ENCODE measurements at regions not wholly inside any gene's neighbourhood (a gene's known extent, or its start where the extent isn't known, plus 50 kb on each side); places are given as distances from the start of the nearest gene placed in this dataset.
"Not testable (repeated sequence)": the region's sequence is repeated elsewhere in the genome, so short reads cannot be mapped to it uniquely, and the experiment has no call there.

DNA sequence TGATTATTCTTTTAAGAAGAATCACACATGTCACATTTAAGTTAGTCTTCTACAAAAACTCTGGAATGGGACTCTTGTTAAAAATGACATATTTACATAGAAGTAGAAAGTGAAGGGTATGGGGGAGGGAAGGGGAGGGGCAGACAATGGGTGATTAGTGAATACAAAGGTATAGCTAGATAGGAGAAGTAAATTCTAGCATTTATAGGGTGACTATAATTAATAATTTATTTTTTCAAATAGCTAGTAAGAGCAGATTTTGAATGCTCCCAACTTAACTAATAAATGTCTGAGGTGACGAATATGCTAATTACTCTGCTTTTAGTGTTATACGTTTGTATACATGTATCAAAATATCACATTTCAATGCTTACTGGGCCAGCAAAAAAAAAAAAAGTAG lies 59.4 kb downstream of the BLTP3B start:
- Mint-ChIP-seq H3K4me3 (no peak overlapping the region), H3K9me3 (peaks cover 26% of the 10 kb centered on the region), H3K4me1 (no peaks in the 10 kb centered on the region), H3K36me3 (ENCODE audit: low read depth) (peaks cover 78% of the 10 kb centered on the region), H3K27ac (no peak overlapping the region), H3K27me3 (no peaks in the 10 kb centered on the region)
- ATAC-seq: no peak
- DNase-seq: no peak

GRCh38 chr12:100078777-100079176 lies 63.9 kb downstream of the BLTP3B start:
- not testable (repeated sequence) for H3K27ac Mint-ChIP-seq, H3K27me3 Mint-ChIP-seq, H3K4me3 Mint-ChIP-seq, ATAC-seq, H3K4me1 Mint-ChIP-seq, DNase-seq
- Mint-ChIP-seq H3K36me3 (ENCODE audit: low read depth) (peaks cover 78% of the 10 kb centered on the region), H3K9me3 (peaks cover 26% of the 10 kb centered on the region)

DNA sequence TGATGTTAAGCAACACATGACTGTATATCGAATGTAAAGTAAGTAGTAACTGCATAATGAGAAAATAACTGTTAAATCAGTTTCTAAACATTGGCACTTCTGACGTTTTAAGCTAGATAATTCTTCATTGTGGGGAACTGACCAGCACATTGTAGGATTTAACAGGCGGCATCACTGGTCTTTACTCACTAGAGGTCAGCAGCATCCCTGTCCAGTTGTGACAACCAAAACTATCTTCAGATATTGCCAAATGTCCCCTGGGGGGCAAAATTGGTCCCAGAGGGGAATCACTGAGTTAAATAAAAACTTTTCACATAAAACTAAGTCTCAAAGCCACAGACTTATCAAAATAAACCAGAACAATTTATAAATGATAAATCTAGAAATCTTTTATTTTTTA lies 65.3 kb downstream of the BLTP3B start:
- peaks cover 25% of the 10 kb centered on the region for H3K9me3 Mint-ChIP-seq
- no peak overlapping the region for H3K27ac Mint-ChIP-seq
- ATAC-seq (no peak), DNase-seq (no peak)
- no peaks in the 10 kb centered on the region for H3K27me3 Mint-ChIP-seq
- H3K36me3 Mint-ChIP-seq (ENCODE audit: low read depth): peaks cover 70% of the 10 kb centered on the region
- H3K4me3 Mint-ChIP-seq: no peak overlapping the region
- no peaks in the 10 kb centered on the region for H3K4me1 Mint-ChIP-seq

GRCh38 chr12:100075598-100075997 lies 67.1 kb downstream of the BLTP3B start:
- Mint-ChIP-seq H3K36me3 (ENCODE audit: low read depth) (peaks cover 62% of the 10 kb centered on the region), H3K4me3 (no peak overlapping the region), H3K9me3 (peaks cover 9% of the 10 kb centered on the region), H3K27me3 (no peaks in the 10 kb centered on the region), H3K27ac (no peak overlapping the region), H3K4me1 (no peaks in the 10 kb centered on the region)
- ATAC-seq (no peak), DNase-seq (no peak)

- DNase-seq (no peak), ATAC-seq (no peak)
- Mint-ChIP-seq H3K36me3 (ENCODE audit: low read depth) (peaks cover 74% of the 10 kb centered on the region), H3K27ac (no peak overlapping the region), H3K27me3 (no peaks in the 10 kb centered on the region), H3K4me3 (no peak overlapping the region), H3K4me1 (no peaks in the 10 kb centered on the region), H3K9me3 (peaks cover 32% of the 10 kb centered on the region)
These were observed 72.9 kb downstream of the BLTP3B start for GRCh38 chr12:100069795-100070194.

DNA sequence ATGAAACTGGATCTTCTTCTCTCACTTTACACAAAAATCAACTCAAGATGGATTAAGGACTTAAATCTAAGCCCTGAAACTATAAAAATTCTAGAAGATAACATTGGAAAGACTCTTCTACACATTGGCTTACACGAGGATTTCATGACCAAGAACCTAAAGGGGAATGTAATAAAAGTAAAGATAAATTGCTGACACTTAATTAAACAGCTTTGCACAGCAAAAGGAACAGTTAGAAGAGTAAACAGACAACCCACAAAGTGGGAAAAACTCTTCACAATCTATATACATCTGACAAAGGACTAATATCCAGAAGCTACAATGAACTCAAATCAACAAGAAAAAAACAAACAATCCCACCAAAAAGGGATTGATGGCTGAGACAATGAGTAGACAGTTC lies 74.4 kb downstream of the BLTP3B start:
- H3K9me3 Mint-ChIP-seq: peaks cover 38% of the 10 kb centered on the region
- no peaks in the 10 kb centered on the region for H3K27me3 Mint-ChIP-seq
- DNase-seq (no peak), ATAC-seq (no peak)
- H3K4me3 Mint-ChIP-seq: no peak overlapping the region
- no peak overlapping the region for H3K27ac Mint-ChIP-seq
- peaks cover 77% of the 10 kb centered on the region for H3K36me3 Mint-ChIP-seq (ENCODE audit: low read depth)
- H3K4me1 Mint-ChIP-seq: no peaks in the 10 kb centered on the region

DNA sequence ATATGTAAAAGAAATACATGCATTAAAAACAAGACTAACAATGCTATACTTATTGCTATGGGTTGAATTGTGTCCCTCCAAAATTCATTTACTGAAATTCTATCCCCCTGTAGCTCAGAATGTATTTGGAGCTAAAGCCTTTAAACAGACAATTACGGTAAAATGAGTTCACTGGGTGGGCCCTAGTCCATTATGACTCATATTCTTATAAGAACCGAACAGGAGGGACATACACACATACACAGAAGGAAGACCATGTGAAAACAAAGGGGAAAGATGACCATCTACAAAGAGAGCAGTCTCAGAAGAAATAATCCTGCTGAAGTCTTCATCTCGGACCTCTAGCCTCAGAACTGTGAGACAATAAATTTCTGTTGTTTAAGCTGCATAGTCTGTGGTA lies 77.1 kb upstream of the ANKS1B start:
- H3K9me3 Mint-ChIP-seq: peaks cover 18% of the 10 kb centered on the region
- H3K4me3 Mint-ChIP-seq: no peak overlapping the region
- H3K27ac Mint-ChIP-seq: no peak overlapping the region
- H3K36me3 Mint-ChIP-seq (ENCODE audit: low read depth): peaks cover 63% of the 10 kb centered on the region
- no peak for ATAC-seq
- no peaks in the 10 kb centered on the region for H3K4me1 Mint-ChIP-seq
- H3K27me3 Mint-ChIP-seq: no peaks in the 10 kb centered on the region
- no peak for DNase-seq

DNA sequence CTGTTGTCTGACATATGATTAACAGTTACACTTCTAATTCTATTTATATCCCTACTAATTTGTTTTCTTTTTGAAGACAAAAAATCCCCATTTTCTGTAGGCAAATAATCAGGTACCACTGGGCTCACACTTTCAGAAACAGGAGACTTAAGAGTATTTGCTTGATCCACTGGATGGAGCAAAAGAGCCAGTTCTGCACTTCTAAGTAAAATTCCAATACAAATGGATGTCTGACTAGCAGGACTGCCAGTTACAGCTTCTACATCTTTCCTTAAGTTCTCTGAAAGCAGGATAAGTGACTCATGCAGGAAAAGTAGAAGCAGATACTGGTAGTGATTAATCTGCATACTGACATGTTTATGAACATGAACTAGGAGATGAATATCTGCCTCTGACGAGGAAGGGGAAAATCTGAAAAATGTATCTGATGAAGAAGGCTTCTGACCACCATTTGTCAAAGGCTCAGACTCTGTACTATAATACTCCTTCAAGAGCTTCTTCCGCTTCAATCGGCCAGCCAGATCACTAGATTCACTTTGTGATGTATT lies 73.8 kb upstream of the ANKS1B start:
- Mint-ChIP-seq H3K27ac (no peak overlapping the region), H3K9me3 (no peaks in the 10 kb centered on the region), H3K36me3 (ENCODE audit: low read depth) (peaks cover 44% of the 10 kb centered on the region), H3K27me3 (no peaks in the 10 kb centered on the region), H3K4me1 (no peaks in the 10 kb centered on the region), H3K4me3 (no peak overlapping the region)
- ATAC-seq (no peak), DNase-seq (no peak)

DNA sequence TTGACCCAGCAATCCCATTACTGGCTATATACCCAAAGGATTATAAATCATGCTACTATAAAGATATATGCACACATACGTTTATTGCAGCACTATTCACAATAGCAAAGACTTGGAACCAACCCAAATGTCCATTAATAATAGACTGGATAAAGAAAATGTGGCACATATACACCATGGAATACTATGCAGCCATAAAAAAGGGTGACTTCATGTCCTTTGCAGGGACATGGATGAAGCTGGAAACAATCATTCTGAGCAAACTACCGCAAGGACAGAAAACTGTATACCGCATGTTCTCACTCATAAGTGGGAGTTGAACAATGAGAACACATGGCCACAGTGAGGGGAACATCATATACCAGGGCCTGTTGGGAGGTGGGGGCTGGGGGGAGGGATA lies 61.5 kb upstream of the ANKS1B start:
- peaks cover 83% of the 10 kb centered on the region for H3K36me3 Mint-ChIP-seq (ENCODE audit: low read depth)
- ATAC-seq, H3K27me3 Mint-ChIP-seq, H3K9me3 Mint-ChIP-seq, H3K27ac Mint-ChIP-seq, H3K4me3 Mint-ChIP-seq, DNase-seq, H3K4me1 Mint-ChIP-seq: not testable (repeated sequence)

- ATAC-seq: no peak
- no peak for DNase-seq
- Mint-ChIP-seq H3K27ac (no peak overlapping the region), H3K36me3 (ENCODE audit: low read depth) (peaks cover 80% of the 10 kb centered on the region), H3K4me1 (no peaks in the 10 kb centered on the region), H3K4me3 (no peak overlapping the region), H3K9me3 (peaks cover 4% of the 10 kb centered on the region), H3K27me3 (no peaks in the 10 kb centered on the region)
These were observed 59.5 kb upstream of the ANKS1B start for GRCh38 chr12:100044266-100044665.

- H3K27me3 Mint-ChIP-seq: no peaks in the 10 kb centered on the region
- no peak for DNase-seq
- no peak for ATAC-seq
- H3K9me3 Mint-ChIP-seq: peaks cover 4% of the 10 kb centered on the region
- no peak overlapping the region for H3K27ac Mint-ChIP-seq
- no peaks in the 10 kb centered on the region for H3K4me1 Mint-ChIP-seq
- H3K4me3 Mint-ChIP-seq: no peak overlapping the region
- H3K36me3 Mint-ChIP-seq (ENCODE audit: low read depth): peaks cover 78% of the 10 kb centered on the region
These were observed 58.9 kb upstream of the ANKS1B start for GRCh38 chr12:100043631-100044030.
